ENCODE measurements at regions not wholly inside any gene's neighbourhood (a gene's known extent, or its start where the extent isn't known, plus 50 kb on each side); places are given as distances from the start of the nearest gene placed in this dataset.
A peak's percentile ranks its signal among the peaks of the same experiment; 100 is the strongest.

GRCh38 chr3:3707858-3708768 is 91.1 kb upstream of the LRRN1 start:
- DNase-seq (ENCODE audit: low read depth, low spot score) = no peak
- TF ChIP-seq CTCF (IDR thresholded peaks at IDR 0.05; ENCODE audit: low read depth, low read length) = no peak
- in situ Hi-C loops (cut with HindIII; ENCODE audit: low sequenced_read_pairs) = no loop called here
- H3K4me3 ChIP-seq (ENCODE audit: low read depth, low read length) = no peak overlapping the region

GRCh38 chr3:3705090-3705775 is 94.0 kb upstream of the LRRN1 start:
- DNase-seq (ENCODE audit: low read depth, low spot score) = peak; percentile 19
- no peak for TF ChIP-seq CTCF (IDR thresholded peaks at IDR 0.05; ENCODE audit: low read depth, low read length)
- in situ Hi-C loops (cut with HindIII; ENCODE audit: low sequenced_read_pairs) = no loop called here
- H3K4me3 ChIP-seq (ENCODE audit: low read depth, low read length) = no peak overlapping the region

- in situ Hi-C loops (cut with HindIII; ENCODE audit: low sequenced_read_pairs) = no loop called here
- H3K4me3 ChIP-seq (ENCODE audit: low read depth, low read length) = no peak overlapping the region
- TF ChIP-seq CTCF (IDR thresholded peaks at IDR 0.05; ENCODE audit: low read depth, low read length) = no peak
- no peak for DNase-seq (ENCODE audit: low read depth, low spot score)
Observed at GRCh38 chr3:3701949-3702348, 97.3 kb upstream of the LRRN1 start.

- no peak for TF ChIP-seq CTCF (IDR thresholded peaks at IDR 0.05; ENCODE audit: low read depth, low read length)
- no peak overlapping the region for H3K4me3 ChIP-seq (ENCODE audit: low read depth, low read length)
- in situ Hi-C loops (cut with HindIII; ENCODE audit: low sequenced_read_pairs) = no loop called here
- DNase-seq (ENCODE audit: low read depth, low spot score) = peak; percentile 29
Observed at GRCh38 chr3:3699816-3700633, 99.2 kb upstream of the LRRN1 start.

GRCh38 chr3:3699407-3699806 is 99.8 kb upstream of the LRRN1 start:
- in situ Hi-C loops (cut with HindIII; ENCODE audit: low sequenced_read_pairs) = no loop called here
- DNase-seq (ENCODE audit: low read depth, low spot score) = no peak
- TF ChIP-seq CTCF (IDR thresholded peaks at IDR 0.05; ENCODE audit: low read depth, low read length) = no peak
- H3K4me3 ChIP-seq (ENCODE audit: low read depth, low read length) = no peak overlapping the region

- DNase-seq (ENCODE audit: low read depth, low spot score) = no peak
- in situ Hi-C loops (cut with HindIII; ENCODE audit: low sequenced_read_pairs) = no loop called here
- no peak for TF ChIP-seq CTCF (IDR thresholded peaks at IDR 0.05; ENCODE audit: low read depth, low read length)
- H3K4me3 ChIP-seq (ENCODE audit: low read depth, low read length) = no peak overlapping the region
Observed at GRCh38 chr3:3696345-3696744, 102.9 kb upstream of the LRRN1 start.
